ENCODE measurements at regions not wholly inside any gene's neighbourhood (a gene's known extent, or its start where the extent isn't known, plus 50 kb on each side); places are given as distances from the start of the nearest gene placed in this dataset.

GRCh38 chr17:36867716-36868341 lies 69.4 kb upstream of the LHX1 start:
- TF ChIP-seq AFF4 (CRISPR knock-in tag; IDR thresholded peaks at IDR 0.05; ENCODE audit: borderline replicate concordance): no peak
- no peak for TF ChIP-seq PRRX2 (CRISPR knock-in tag; IDR thresholded peaks at IDR 0.05)
- no peak for TF ChIP-seq E2F1 (CRISPR knock-in tag; IDR thresholded peaks at IDR 0.05)
- TF ChIP-seq FOXK1 (CRISPR knock-in tag; IDR thresholded peaks at IDR 0.05): no peak
- no peak for TF ChIP-seq FOXP1 (CRISPR knock-in tag; IDR thresholded peaks at IDR 0.05; ENCODE audit: borderline replicate concordance)
- CTCF ChIA-PET: interaction anchor here (1.2 kb wide), 1 partner anchor 180 kb away, joined by 3 read pairs; no protein-coding TSS in a partner anchor
- Mint-ChIP-seq H3K4me3 (no peak overlapping the region), H3K4me1 (peaks cover 19% of the 10 kb centered on the region), H3K27ac (no peak overlapping the region), H3K36me3 (no peaks in the 10 kb centered on the region), H3K9me3 (peaks cover 3% of the 10 kb centered on the region; the same call in 1 of the 2 replicates), H3K27me3 (ENCODE audit: low read depth) (peaks cover 2% of the 10 kb centered on the region; the same call in 1 of the 2 replicates)
- POLR2A ChIA-PET: no interaction called here
- ATAC-seq: no peak
- no peak for DNase-seq (ENCODE audit: low spot score)

GRCh38 chr17:36868777-36869176 lies 68.5 kb upstream of the LHX1 start:
- no peak for ATAC-seq
- no peak overlapping the region for H3K4me3 Mint-ChIP-seq
- no peak for DNase-seq (ENCODE audit: low spot score)
- H3K9me3 Mint-ChIP-seq: peaks cover 3% of the 10 kb centered on the region; the same call in 1 of the 2 replicates
- peaks cover 19% of the 10 kb centered on the region for H3K4me1 Mint-ChIP-seq
- ChIA-PET POLR2A (no interaction called here), CTCF (interaction anchor here (1.2 kb wide), 1 partner anchor 179 kb away, joined by 3 read pairs; no protein-coding TSS in a partner anchor)
- peaks cover 2% of the 10 kb centered on the region; the same call in 1 of the 2 replicates for H3K27me3 Mint-ChIP-seq (ENCODE audit: low read depth)
- TF ChIP-seq ZNF121 (CRISPR knock-in tag; IDR thresholded peaks at IDR 0.05) (no peak), ETV6 (CRISPR knock-in tag; IDR thresholded peaks at IDR 0.05) (no peak), AR (CRISPR knock-in tag; IDR thresholded peaks at IDR 0.05) (no peak), JUN (CRISPR knock-in tag; IDR thresholded peaks at IDR 0.05) (no peak), USF2 (CRISPR knock-in tag; IDR thresholded peaks at IDR 0.05) (no peak), E2F5 (CRISPR knock-in tag; IDR thresholded peaks at IDR 0.05) (no peak), NFATC4 (CRISPR knock-in tag; IDR thresholded peaks at IDR 0.05) (no peak)
- no peaks in the 10 kb centered on the region for H3K36me3 Mint-ChIP-seq
- no peak overlapping the region for H3K27ac Mint-ChIP-seq

Data from WTC11 (cell line).